Thoracic aorta (tissue), 2 donors: ENCODE measurements at regions not wholly inside any gene's neighbourhood (a gene's known extent, or its start where the extent isn't known, plus 50 kb on each side); places are given as distances from the start of the nearest gene placed in this dataset.

ENCODE experiments used
- ATAC-seq: fragments of 150-250 bp; one replicate; pipeline ENCODE4 v1.8.0; 2017; ENCODE audit warnings: low read depth; ENCODE audit not compliant: insufficient number of reproducible peaks, low FRiP score
- DNase-seq: peaks from one replicate; pipeline ENCODE4 v3.0.0-alpha.2; 2020; ENCODE audit warnings: low spot score
- H3K27ac ChIP-seq, 2 donors: fragments of 200-600 bp; sonication (generic); 1 replicate in 1 of 2; 2 replicates in 1 of 2; pipeline ENCODE4 v1.5.1; 2016; ENCODE audit warnings: mild to moderate bottlenecking in 2 of 2, moderate library complexity in 2 of 2
- H3K27me3 ChIP-seq: fragments of 200-600 bp; sonication (generic); replicated peaks from 2 replicates; pipeline ENCODE4 v1.6.0; 2016; ENCODE audit warnings: mild to moderate bottlenecking; ENCODE audit not compliant: insufficient read depth
- H3K36me3 ChIP-seq: fragments of 200-600 bp; sonication (generic); one replicate; pipeline ENCODE4 v1.5.1; 2016
- H3K4me1 ChIP-seq, 2 donors: fragments of 200-600 bp; sonication (generic); 1 replicate in 1 of 2; 2 replicates in 1 of 2; pipeline versions ENCODE4 v1.5.1 to v1.6.0; 2016; ENCODE audit warnings: low read depth in 2 of 2, mild to moderate bottlenecking in 1 of 2; ENCODE audit not compliant: control insufficient read depth in 1 of 2
- H3K4me3 ChIP-seq: fragments of 200-600 bp; sonication (generic); 2 replicates; pipeline ENCODE4 v1.5.1; 2016; ENCODE audit warnings: mild to moderate bottlenecking
- H3K9me3 ChIP-seq: fragments of 200-600 bp; sonication (generic); 2 replicates; pipeline ENCODE4 v1.5.1; 2016
- CTCF ChIP-seq: fragments of 200-600 bp; sonication (generic); IDR thresholded peaks from one replicate; pipeline ENCODE4 v1.5.1; 2019; ENCODE audit warnings: antibody characterized with exemption

- peak overlapping the region; percentile 87 to 89 for H3K27ac ChIP-seq
- H3K27me3 ChIP-seq, result no peaks in the 10 kb centered on the region
- TF ChIP-seq CTCF, result no peak
- ATAC-seq, result peak; percentile 98
- H3K9me3 ChIP-seq, result no peaks in the 10 kb centered on the region
- peaks cover 10 to 36% of the 10 kb centered on the region in 2 donors for H3K4me1 ChIP-seq
- no peaks in the 10 kb centered on the region for H3K36me3 ChIP-seq
- no peak overlapping the region for H3K4me3 ChIP-seq
- DNase-seq, result peak; percentile 70
Observed at GRCh38 chr7:132065193-132065988, 509.0 kb upstream of the PODXL start.

- DNase-seq (no peak), ATAC-seq (no peak)
- no peak overlapping the region for H3K4me3 ChIP-seq
- H3K4me1 ChIP-seq, result peaks cover 10 to 36% of the 10 kb centered on the region in 2 donors
- H3K27ac ChIP-seq, result no peak overlapping the region
- H3K36me3 ChIP-seq, result no peaks in the 10 kb centered on the region
- TF ChIP-seq CTCF, result no peak
- no peaks in the 10 kb centered on the region for H3K9me3 ChIP-seq
- no peaks in the 10 kb centered on the region for H3K27me3 ChIP-seq
Observed at GRCh38 chr7:132063800-132064199, 507.4 kb upstream of the PODXL start.

- ATAC-seq (no peak), DNase-seq (no peak)
Observed at GRCh38 chr7:132061937-132062336, 505.5 kb upstream of the PODXL start.

GRCh38 chr7:132059141-132059540, 502.7 kb upstream of the PODXL start:
- ATAC-seq (no peak), DNase-seq (no peak)
- no peaks in the 10 kb centered on the region for H3K27me3 ChIP-seq
- TF ChIP-seq CTCF, result no peak
- H3K4me1 ChIP-seq, result peaks cover 0 to 19% of the 10 kb centered on the region in 2 donors
- H3K9me3 ChIP-seq, result no peaks in the 10 kb centered on the region
- H3K4me3 ChIP-seq, result no peak overlapping the region
- H3K27ac ChIP-seq, result no peak overlapping the region
- no peaks in the 10 kb centered on the region for H3K36me3 ChIP-seq

More at GRCh38 chr7:132061937-132062336, 505.5 kb upstream of the PODXL start:
- H3K9me3 ChIP-seq, result no peaks in the 10 kb centered on the region
- TF ChIP-seq CTCF, result no peak
- no peak overlapping the region for H3K27ac ChIP-seq
- peaks cover 4 to 22% of the 10 kb centered on the region in 2 donors for H3K4me1 ChIP-seq
- no peaks in the 10 kb centered on the region for H3K36me3 ChIP-seq
- H3K27me3 ChIP-seq, result no peaks in the 10 kb centered on the region
- H3K4me3 ChIP-seq, result no peak overlapping the region

GRCh38 chr7:132055336-132056120, 499.1 kb upstream of the PODXL start:
- Histone ChIP-seq H3K27me3 (no peaks in the 10 kb centered on the region), H3K4me1 (peaks cover 0 to 45% of the 10 kb centered on the region in 2 donors), H3K27ac (no peak overlapping the region), H3K36me3 (no peaks in the 10 kb centered on the region), H3K4me3 (no peak overlapping the region), H3K9me3 (no peaks in the 10 kb centered on the region)
- ATAC-seq (no peak), DNase-seq (no peak)
- no peak for TF ChIP-seq CTCF
